ENCODE measurements at regions not wholly inside any gene's neighbourhood (a gene's known extent, or its start where the extent isn't known, plus 50 kb on each side); places are given as distances from the start of the nearest gene placed in this dataset.

DNA sequence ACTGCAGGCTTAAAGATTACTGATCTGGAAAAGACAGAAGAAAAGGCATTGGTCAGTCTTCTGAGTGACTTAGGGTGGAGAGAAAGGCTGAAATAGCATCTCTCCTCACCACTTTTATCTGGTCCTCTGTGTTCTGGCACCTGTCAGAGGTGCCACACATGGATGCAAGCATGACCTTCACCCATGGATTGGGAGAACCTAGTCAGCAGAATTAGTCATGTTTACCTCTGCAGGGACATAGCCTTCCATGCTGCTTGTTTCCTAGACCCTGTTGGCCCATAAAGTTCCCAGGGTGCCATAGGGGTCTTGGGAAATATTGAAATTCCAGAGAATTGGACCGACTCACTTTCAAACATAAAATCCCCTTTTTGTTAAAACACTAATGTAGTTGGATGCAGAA, 98.4 kb upstream of the KDM5D start:
- no peak overlapping the region for H3K27ac ChIP-seq (ENCODE audit: low read length)
- no peaks in the 10 kb centered on the region for H3K27me3 ChIP-seq (ENCODE audit: insufficient read depth, low read length)
- H3K36me3 ChIP-seq (ENCODE audit: insufficient read depth, low read depth, low read length): no peaks in the 10 kb centered on the region
- H3K9me3 ChIP-seq (ENCODE audit: insufficient read depth, low read depth, low read length): peaks cover 32% of the 10 kb centered on the region
- no peaks in the 10 kb centered on the region for H3K4me1 ChIP-seq (ENCODE audit: insufficient read depth, low read length)
- H3K9ac ChIP-seq (ENCODE audit: low read depth, low read length): no peak overlapping the region
- no peak overlapping the region for H3K4me3 ChIP-seq (ENCODE audit: low read length)

DNA sequence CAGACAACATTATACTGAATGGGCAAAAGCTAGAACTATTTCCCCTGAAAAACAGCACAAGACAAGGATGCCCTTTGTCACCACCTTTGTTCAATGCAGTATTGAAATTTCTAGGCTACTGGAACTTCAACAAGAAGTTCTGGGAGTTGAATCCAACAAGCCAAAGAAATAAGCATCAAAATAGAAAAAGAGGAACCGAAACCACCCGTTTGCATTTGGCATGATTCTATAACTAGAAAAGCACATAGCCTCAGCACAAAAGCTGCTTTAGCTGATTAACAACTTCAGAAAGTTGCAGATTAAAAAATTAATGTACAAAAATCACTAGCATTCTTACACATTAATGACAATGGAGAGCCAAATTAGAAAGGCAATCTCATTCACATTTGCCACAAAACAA, 79.6 kb upstream of the KDM5D start:
- no peaks in the 10 kb centered on the region for H3K36me3 ChIP-seq (ENCODE audit: insufficient read depth, low read depth, low read length)
- H3K27me3 ChIP-seq (ENCODE audit: insufficient read depth, low read length): no peaks in the 10 kb centered on the region
- H3K4me1 ChIP-seq (ENCODE audit: insufficient read depth, low read length): no peaks in the 10 kb centered on the region
- no peaks in the 10 kb centered on the region for H3K9me3 ChIP-seq (ENCODE audit: insufficient read depth, low read depth, low read length)
- no peak overlapping the region for H3K4me3 ChIP-seq (ENCODE audit: low read length)
- no peak overlapping the region for H3K27ac ChIP-seq (ENCODE audit: low read length)
- H3K9ac ChIP-seq (ENCODE audit: low read depth, low read length): no peak overlapping the region

DNA sequence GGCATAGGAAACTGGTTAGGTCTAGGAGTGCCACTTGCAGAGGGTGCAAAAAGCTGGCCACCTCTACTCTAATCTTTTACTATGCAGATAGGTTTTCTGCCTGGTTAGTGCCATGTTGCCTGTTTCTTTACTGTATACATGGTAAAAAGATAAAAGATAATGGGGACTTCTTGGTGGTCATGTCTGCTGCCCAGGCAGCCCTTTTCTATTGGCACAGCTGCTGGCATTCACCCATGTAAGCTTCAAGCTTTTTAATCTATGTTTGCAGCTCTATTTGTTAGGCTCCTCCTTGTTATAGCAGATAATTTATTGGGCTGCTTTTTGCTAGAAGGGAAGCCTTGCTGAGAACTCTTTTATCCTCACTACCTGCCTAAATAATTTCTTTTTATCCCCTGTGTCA, 74.0 kb upstream of the KDM5D start:
- Histone ChIP-seq H3K9ac (ENCODE audit: low read depth, low read length) (no peak overlapping the region), H3K27me3 (ENCODE audit: insufficient read depth, low read length) (no peaks in the 10 kb centered on the region), H3K4me3 (ENCODE audit: low read length) (no peak overlapping the region), H3K4me1 (ENCODE audit: insufficient read depth, low read length) (no peaks in the 10 kb centered on the region), H3K27ac (ENCODE audit: low read length) (no peak overlapping the region), H3K36me3 (ENCODE audit: insufficient read depth, low read depth, low read length) (no peaks in the 10 kb centered on the region), H3K9me3 (ENCODE audit: insufficient read depth, low read depth, low read length) (no peaks in the 10 kb centered on the region)

DNA sequence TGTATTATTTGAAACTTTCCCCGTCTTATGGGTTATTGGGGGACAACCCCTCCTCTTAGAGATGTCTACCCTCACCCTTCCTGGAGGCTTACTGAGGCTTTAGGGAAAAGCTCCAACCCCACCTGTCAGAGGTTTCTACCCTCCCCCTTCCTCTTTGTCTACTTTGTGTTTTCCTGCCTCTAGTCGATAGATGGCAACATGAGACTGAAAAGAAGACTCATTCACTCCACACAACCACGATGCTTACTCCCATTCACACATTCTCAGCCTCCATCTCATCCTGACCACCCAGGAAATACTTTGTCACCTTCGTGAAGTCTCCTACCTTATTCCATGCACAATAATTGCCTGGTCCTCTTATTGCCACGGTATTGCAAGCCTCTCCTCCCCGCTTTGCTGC, 72.4 kb upstream of the KDM5D start:
- Histone ChIP-seq H3K27ac (ENCODE audit: low read length) (no peak overlapping the region), H3K36me3 (ENCODE audit: insufficient read depth, low read depth, low read length) (no peaks in the 10 kb centered on the region), H3K9ac (ENCODE audit: low read depth, low read length) (no peak overlapping the region), H3K27me3 (ENCODE audit: insufficient read depth, low read length) (no peaks in the 10 kb centered on the region), H3K4me3 (ENCODE audit: low read length) (peak overlapping the region; percentile 45; the same call in 1 of the 2 replicates), H3K9me3 (ENCODE audit: insufficient read depth, low read depth, low read length) (no peaks in the 10 kb centered on the region), H3K4me1 (ENCODE audit: insufficient read depth, low read length) (no peaks in the 10 kb centered on the region)

DNA sequence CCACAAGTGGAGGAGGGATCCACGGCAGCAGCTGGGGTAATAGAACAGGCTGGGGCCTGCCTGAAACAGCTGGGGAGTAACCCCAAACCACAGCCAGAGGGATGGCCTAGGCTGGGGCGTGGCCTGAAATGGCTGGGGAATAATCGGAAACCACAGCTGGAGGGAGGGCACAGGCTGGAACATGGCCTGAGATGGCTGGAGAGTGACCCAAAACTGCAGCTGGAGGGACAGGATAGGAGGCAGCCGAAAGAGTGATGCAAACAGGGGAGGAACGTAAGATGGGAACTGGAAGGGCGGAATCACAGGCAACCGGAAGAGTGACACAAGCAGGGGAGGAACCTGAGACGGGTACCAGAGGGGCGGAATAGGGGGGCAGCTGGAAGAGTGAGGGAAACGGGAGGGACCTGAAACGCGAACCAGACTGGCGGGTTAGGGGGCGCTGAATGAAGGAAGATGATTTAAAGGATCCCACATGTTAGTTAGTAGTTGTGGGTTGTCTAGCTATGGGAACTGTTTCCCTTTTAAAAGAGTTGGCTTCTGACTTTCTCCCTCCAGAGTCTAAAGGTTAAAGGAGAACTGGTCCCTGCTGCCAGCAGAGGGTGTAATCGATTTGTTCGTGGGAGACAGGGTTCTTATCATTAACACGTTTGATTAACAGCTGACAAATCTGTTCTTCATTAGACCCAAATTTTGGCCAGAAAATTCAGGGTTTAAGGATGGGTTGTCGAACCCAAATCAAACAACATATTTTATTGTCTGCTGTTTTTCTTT, 71.7 kb upstream of the KDM5D start:
- Histone ChIP-seq H3K27ac (ENCODE audit: low read length) (no peak overlapping the region), H3K4me3 (ENCODE audit: low read length) (peak overlapping the region; percentile 45; the same call in 1 of the 2 replicates), H3K9ac (ENCODE audit: low read depth, low read length) (no peak overlapping the region), H3K4me1 (ENCODE audit: insufficient read depth, low read length) (no peaks in the 10 kb centered on the region), H3K36me3 (ENCODE audit: insufficient read depth, low read depth, low read length) (no peaks in the 10 kb centered on the region), H3K9me3 (ENCODE audit: insufficient read depth, low read depth, low read length) (no peaks in the 10 kb centered on the region), H3K27me3 (ENCODE audit: insufficient read depth, low read length) (no peaks in the 10 kb centered on the region)

Measured in iPS-20b (cell line).